IMR-90 (cell line): ENCODE measurements at regions not wholly inside any gene's neighbourhood (a gene's known extent, or its start where the extent isn't known, plus 50 kb on each side); places are given as distances from the start of the nearest gene placed in this dataset.

Experiments
- ATAC-seq: fragments of 200-7000 bp; cut with Tn5 transposase; 2 replicates; pipeline ENCODE4 v1.9.1; 2020; ENCODE audit warnings: low read depth, mild to moderate bottlenecking, moderate library complexity
- BruUV-seq: library from RNA; stranded (reverse); fragments of 400-500 nt; replicated peaks from 2 replicates; lab custom pipeline; 2021; lab: Mats Ljungman, UMichigan
- CTCF ChIA-PET: fragments of 300-600 bp; formaldehyde crosslinking; extraction: SDS; loops from one replicate; lab custom pipeline; 2021; ENCODE audit warnings: antibody characterized with exemption; lab: Yijun Ruan, JAX
- POLR2A ChIA-PET: fragments of 300-600 bp; sonication (Branson Sonifier 250); formaldehyde crosslinking; loops from one replicate; lab custom pipeline; 2022; ENCODE audit warnings: antibody characterized with exemption; ENCODE audit not compliant: unreplicated experiment; lab: Charles Lee
- DNase-seq: peaks from one replicate; pipeline ENCODE4 v3.0.0; 2013
- H2AFZ ChIP-seq: replicated peaks from 2 replicates; pipeline ENCODE3; 2013; ENCODE audit warnings: low read length, mild to moderate bottlenecking; ENCODE audit not compliant: poor library complexity
- H2AK5ac ChIP-seq: 2 replicates; pipeline ENCODE4 v1.6.1; 2013; ENCODE audit warnings: low read depth, low read length, inconsistent platforms
- H2AK9ac ChIP-seq: replicated peaks from 2 replicates; pipeline ENCODE3; 2013; ENCODE audit warnings: mild to moderate bottlenecking, low read depth, low read length, moderate library complexity; ENCODE audit not compliant: poor library complexity
- H2BK120ac ChIP-seq: 2 replicates; pipeline ENCODE4 v1.6.1; 2013; ENCODE audit warnings: low read depth, low read length, inconsistent platforms
- H2BK15ac ChIP-seq: 3 replicates; pipeline ENCODE4 v1.6.1; 2013; ENCODE audit warnings: low read depth, low read length, inconsistent platforms
- H2BK20ac ChIP-seq: 2 replicates; pipeline ENCODE4 v1.6.1; 2013; ENCODE audit warnings: low read depth, mild to moderate bottlenecking, inconsistent platforms, low read length, moderate library complexity
- H2BK5ac ChIP-seq: 2 replicates; pipeline ENCODE4 v1.6.1; 2013; ENCODE audit warnings: mild to moderate bottlenecking, low read depth, low read length, inconsistent platforms; ENCODE audit not compliant: poor library complexity, severe bottlenecking
- H3K14ac ChIP-seq: replicated peaks from 2 replicates; pipeline ENCODE4 v1.6.1; 2013; ENCODE audit warnings: low read depth, low read length, inconsistent platforms
- H3K18ac ChIP-seq: 2 replicates; pipeline ENCODE4 v1.6.1; 2013; ENCODE audit warnings: low read depth, low read length, control low read depth
- H3K23ac ChIP-seq: 2 replicates; pipeline ENCODE4 v1.6.1; 2013; ENCODE audit warnings: low read depth, low read length, inconsistent platforms
- H3K27ac ChIP-seq: 2 replicates; pipeline ENCODE4 v1.5.1; 2013; ENCODE audit warnings: mild to moderate bottlenecking, control low read depth, low read length; ENCODE audit not compliant: insufficient read depth
- H3K27me3 ChIP-seq: 2 replicates; pipeline ENCODE4 v1.6.1; 2013; ENCODE audit warnings: low read length; ENCODE audit not compliant: control insufficient read depth, insufficient read depth
- H3K36me3 ChIP-seq: 2 replicates; pipeline ENCODE4 v1.6.1; 2013; ENCODE audit warnings: low read length, mixed read lengths; ENCODE audit not compliant: control insufficient read depth, insufficient read depth
- H3K4ac ChIP-seq: 2 replicates; pipeline ENCODE4 v1.6.1; 2013; ENCODE audit warnings: low read depth, low read length, inconsistent platforms
- H3K4me1 ChIP-seq: 2 replicates; pipeline ENCODE4 v1.6.1; 2013; ENCODE audit warnings: low read length, mixed read lengths; ENCODE audit not compliant: control insufficient read depth, insufficient read depth
- H3K4me2 ChIP-seq: 2 replicates; pipeline ENCODE4 v1.6.1; 2013; ENCODE audit warnings: low read depth, mild to moderate bottlenecking, control low read depth, low read length, moderate library complexity
- H3K4me3 ChIP-seq: 2 replicates; pipeline ENCODE4 v1.5.1; 2013; ENCODE audit warnings: low read depth, mild to moderate bottlenecking, control low read depth, low read length, moderate library complexity; ENCODE audit not compliant: insufficient read depth
- H3K56ac ChIP-seq: 2 replicates; pipeline ENCODE4 v1.6.1; 2013; ENCODE audit warnings: low read length, inconsistent platforms; ENCODE audit not compliant: insufficient read depth; ENCODE audit errors: extremely low read depth
- H3K79me1 ChIP-seq, 2 experiments: 2 replicates each; pipeline ENCODE4 v1.6.1; 2013; ENCODE audit warnings: low read length in 2 of 2, inconsistent platforms in 1 of 2, low read depth in 1 of 2
- H3K9ac ChIP-seq: 2 replicates; pipeline ENCODE4 v1.6.1; 2013; ENCODE audit warnings: low read depth, low read length, control low read depth
- H3K9me1 ChIP-seq: 2 replicates; pipeline ENCODE4 v1.6.1; 2013; ENCODE audit warnings: low read length, inconsistent platforms; ENCODE audit not compliant: insufficient read depth
- H3K9me3 ChIP-seq: 2 replicates; pipeline ENCODE4 v1.6.1; 2013; ENCODE audit warnings: low read length; ENCODE audit not compliant: control insufficient read depth, insufficient read depth
- H4K20me1 ChIP-seq: 2 replicates; pipeline ENCODE4 v1.6.1; 2013; ENCODE audit warnings: low read length, inconsistent platforms; ENCODE audit not compliant: insufficient read depth
- H4K5ac ChIP-seq: 2 replicates; pipeline ENCODE4 v1.6.1; 2013; ENCODE audit warnings: mild to moderate bottlenecking, low read depth, low read length, control low read depth
- H4K8ac ChIP-seq, 2 experiments: 2 replicates each; pipeline ENCODE4 v1.6.1; 2013; ENCODE audit warnings: low read depth in 2 of 2, low read length in 2 of 2, control low read depth in 1 of 2, inconsistent platforms in 1 of 2
- H4K91ac ChIP-seq: 2 replicates; pipeline ENCODE4 v1.6.1; 2013; ENCODE audit warnings: low read depth, low read length, inconsistent platforms; ENCODE audit not compliant: insufficient read depth
- BHLHE40 ChIP-seq: fragments of 150-350 bp; IDR thresholded peaks from 2 replicates; pipeline ENCODE4 v1.6.1; 2016; ENCODE audit warnings: mild to moderate bottlenecking, low read depth, low read length
- CHD1 ChIP-seq: IDR thresholded peaks from 2 replicates; pipeline ENCODE4 v1.6.1; 2012; ENCODE audit warnings: low read depth, low read length, improper control_type of control experiment
- CTCF ChIP-seq: conservative IDR thresholded peaks from 2 replicates; pipeline ENCODE4 v1.5.1; 2012; ENCODE audit warnings: mild to moderate bottlenecking, low read depth, low read length, improper control_type of control experiment
- ELK1 ChIP-seq: fragments of 150-350 bp; IDR thresholded peaks from 2 replicates; pipeline ENCODE4 v1.6.1; 2016; ENCODE audit warnings: low read depth, mild to moderate bottlenecking, low read length, moderate library complexity, borderline replicate concordance
- FOS ChIP-seq: fragments of 150-350 bp; IDR thresholded peaks from 2 replicates; pipeline ENCODE4 v1.6.1; 2016; ENCODE audit warnings: low read depth, low read length
- MAFK ChIP-seq: IDR thresholded peaks from 2 replicates; pipeline ENCODE4 v1.6.1; 2012; ENCODE audit warnings: low read depth, low read length, improper control_type of control experiment
- MAZ ChIP-seq: IDR thresholded peaks from 2 replicates; pipeline ENCODE4 v1.6.1; 2012; ENCODE audit warnings: low read depth, mild to moderate bottlenecking, low read length, improper control_type of control experiment, moderate library complexity, borderline replicate concordance
- MXI1 ChIP-seq: IDR thresholded peaks from 2 replicates; pipeline ENCODE4 v1.6.1; 2012; ENCODE audit warnings: low read depth, mild to moderate bottlenecking, low read length, moderate library complexity, borderline replicate concordance
- NFE2L2 ChIP-seq: fragments of 150-350 bp; IDR thresholded peaks from 2 replicates; pipeline ENCODE4 v1.6.1; 2016; ENCODE audit warnings: low read depth, mild to moderate bottlenecking, low read length
- POLR2A ChIP-seq: IDR thresholded peaks from 2 replicates; pipeline ENCODE4 v1.6.1; 2012; ENCODE audit warnings: mild to moderate bottlenecking, low read depth, low read length
- RAD21 ChIP-seq: IDR thresholded peaks from 2 replicates; pipeline ENCODE4 v1.6.1; 2012; ENCODE audit warnings: low read length, improper control_type of control experiment
- RCOR1 ChIP-seq: IDR thresholded peaks from 2 replicates; pipeline ENCODE4 v1.6.1; 2012; ENCODE audit warnings: mild to moderate bottlenecking, low read length, improper control_type of control experiment; ENCODE audit not compliant: insufficient replicate concordance
- RFX5 ChIP-seq: IDR thresholded peaks from 2 replicates; pipeline ENCODE4 v1.8.0; 2012; ENCODE audit warnings: low read depth, mild to moderate bottlenecking, low read length, moderate library complexity
- USF2 ChIP-seq: fragments of 150-350 bp; IDR thresholded peaks from 2 replicates; pipeline ENCODE4 v1.6.1; 2017; ENCODE audit warnings: mild to moderate bottlenecking, antibody characterized with exemption, low read length, low read depth
- WGBS, 2 experiments: methylation state at CpG; one replicate each; pipeline versions ENCODE4 v1.1.5 to v1.1.7; 2013; ENCODE audit warnings: missing lambda C conversion rate in 2 of 2; ENCODE audit not compliant: insufficient read length in 1 of 2; ENCODE audit errors: extremely low coverage in 2 of 2; 5-methylcytosine and 5-hydroxymethylcytosine counted together
- dilution Hi-C: fragments of 300-500 bp; cut with HindIII; formaldehyde crosslinking; loops from one replicate; pipeline ENCODE4 v1.14.3; 2018; ENCODE audit warnings: low sequenced_read_pairs; ENCODE audit not compliant: unreplicated experiment
- in situ Hi-C: fragments of 300-500 bp; cut with MboI; formaldehyde crosslinking; loops from 3 replicates; pipeline ENCODE4 v1.14.3; 2019; ENCODE audit warnings: low sequenced_read_pairs, inconsistent platforms, mixed read lengths
- intact Hi-C: fragments of 100-400 bp; cut with micrococcal nuclease; formaldehyde crosslinking; loops from 2 replicates; pipeline ENCODE4 v1.10.0; 2022

- TF ChIP-seq MAFK (no peak), CTCF (no peak), CHD1 (no peak), ELK1 (no peak), POLR2A (no peak), MXI1 (no peak), BHLHE40 (no peak), MAZ (no peak), NFE2L2 (no peak), USF2 (no peak), RFX5 (no peak), RAD21 (no peak), FOS (no peak), RCOR1 (no peak)
- Histone ChIP-seq H3K79me1 (no peaks in the 10 kb centered on the region), H2BK20ac (no peak overlapping the region), H4K20me1 (no peaks in the 10 kb centered on the region), H3K4me3 (no peak overlapping the region), H3K9me3 (peaks cover 2% of the 10 kb centered on the region), H3K18ac (no peak overlapping the region), H4K8ac (no peak overlapping the region), H3K27me3 (no peaks in the 10 kb centered on the region), H2AFZ (no peak overlapping the region), H2BK15ac (no peak overlapping the region), H3K36me3 (no peaks in the 10 kb centered on the region), H3K9ac (no peak overlapping the region), H3K56ac (no peak overlapping the region), H3K27ac (no peak overlapping the region), H4K91ac (no peak overlapping the region), H2BK120ac (no peak overlapping the region), H3K4me2 (no peak overlapping the region), H3K14ac (no peak overlapping the region), H2AK5ac (no peak overlapping the region), H2BK5ac (no peak overlapping the region), H3K4ac (no peak overlapping the region), H3K9me1 (no peaks in the 10 kb centered on the region), H4K5ac (no peak overlapping the region), H2AK9ac (no peak overlapping the region), H3K4me1 (no peaks in the 10 kb centered on the region), H3K23ac (no peak overlapping the region)
- in situ Hi-C loops: no loop called here
- intact Hi-C loops: no loop called here
- no TSS peak for BruUV-seq
- POLR2A ChIA-PET: no interaction called here
- CTCF ChIA-PET: no interaction called here
- dilution Hi-C loops: no loop called here
- ATAC-seq (no peak), DNase-seq (no peak)
- WGBS, 2 experiments: no CpG with 5 or more reads among the region's 2 CpGs
These were observed 1166.5 kb upstream of the CDH18 start for GRCh38 chr5:21154526-21154925.
